DOHH2 (cell line): ENCODE measurements at regions not wholly inside any gene's neighbourhood (a gene's known extent, or its start where the extent isn't known, plus 50 kb on each side); places are given as distances from the start of the nearest gene placed in this dataset.

Experiments used
- EZH2phosphoT487 ChIP-seq: fragments of 200-600 bp; sonication (generic); IDR thresholded peaks from 2 replicates; pipeline ENCODE4 v1.6.1; 2017; ENCODE audit warnings: borderline replicate concordance, mild to moderate bottlenecking, antibody characterized with exemption, low read length, moderate library complexity, mixed read lengths
- TF ChIP-seq, protein P1 (sequence below): fragments of 200-600 bp; sonication (generic); IDR thresholded peaks from one replicate; pipeline ENCODE4 v1.5.1; 2014; ENCODE audit warnings: antibody characterized with exemption, mild to moderate bottlenecking, low read depth, low read length; ENCODE audit not compliant: poor library complexity, severe bottlenecking

DNA sequence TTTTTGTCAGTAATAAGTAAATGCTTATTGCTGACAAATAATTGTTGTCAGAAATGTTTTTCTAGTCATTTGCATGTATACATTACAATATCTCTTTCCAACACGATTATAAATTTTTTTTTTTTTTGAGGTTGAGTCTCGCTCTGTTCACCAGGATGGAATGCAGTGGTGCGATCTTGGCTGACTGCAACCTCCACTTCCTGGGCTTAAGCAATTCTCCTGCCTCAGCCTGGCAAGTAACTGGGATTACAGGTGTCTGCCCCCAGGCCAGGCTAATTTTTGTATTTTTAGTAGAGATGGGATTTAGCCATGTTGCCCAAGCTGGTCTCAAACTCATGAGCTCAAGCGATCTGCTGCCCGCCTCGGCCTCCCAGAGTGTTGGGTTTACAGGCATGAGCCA, 72.0 kb upstream of the ATF3 start:
- TF ChIP-seq, protein P1, sequence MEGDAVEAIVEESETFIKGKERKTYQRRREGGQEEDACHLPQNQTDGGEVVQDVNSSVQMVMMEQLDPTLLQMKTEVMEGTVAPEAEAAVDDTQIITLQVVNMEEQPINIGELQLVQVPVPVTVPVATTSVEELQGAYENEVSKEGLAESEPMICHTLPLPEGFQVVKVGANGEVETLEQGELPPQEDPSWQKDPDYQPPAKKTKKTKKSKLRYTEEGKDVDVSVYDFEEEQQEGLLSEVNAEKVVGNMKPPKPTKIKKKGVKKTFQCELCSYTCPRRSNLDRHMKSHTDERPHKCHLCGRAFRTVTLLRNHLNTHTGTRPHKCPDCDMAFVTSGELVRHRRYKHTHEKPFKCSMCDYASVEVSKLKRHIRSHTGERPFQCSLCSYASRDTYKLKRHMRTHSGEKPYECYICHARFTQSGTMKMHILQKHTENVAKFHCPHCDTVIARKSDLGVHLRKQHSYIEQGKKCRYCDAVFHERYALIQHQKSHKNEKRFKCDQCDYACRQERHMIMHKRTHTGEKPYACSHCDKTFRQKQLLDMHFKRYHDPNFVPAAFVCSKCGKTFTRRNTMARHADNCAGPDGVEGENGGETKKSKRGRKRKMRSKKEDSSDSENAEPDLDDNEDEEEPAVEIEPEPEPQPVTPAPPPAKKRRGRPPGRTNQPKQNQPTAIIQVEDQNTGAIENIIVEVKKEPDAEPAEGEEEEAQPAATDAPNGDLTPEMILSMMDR: no peak
- TF ChIP-seq EZH2phosphoT487: no peak
